ENCODE measurements at regions not wholly inside any gene's neighbourhood (a gene's known extent, or its start where the extent isn't known, plus 50 kb on each side); places are given as distances from the start of the nearest gene placed in this dataset.

DNA sequence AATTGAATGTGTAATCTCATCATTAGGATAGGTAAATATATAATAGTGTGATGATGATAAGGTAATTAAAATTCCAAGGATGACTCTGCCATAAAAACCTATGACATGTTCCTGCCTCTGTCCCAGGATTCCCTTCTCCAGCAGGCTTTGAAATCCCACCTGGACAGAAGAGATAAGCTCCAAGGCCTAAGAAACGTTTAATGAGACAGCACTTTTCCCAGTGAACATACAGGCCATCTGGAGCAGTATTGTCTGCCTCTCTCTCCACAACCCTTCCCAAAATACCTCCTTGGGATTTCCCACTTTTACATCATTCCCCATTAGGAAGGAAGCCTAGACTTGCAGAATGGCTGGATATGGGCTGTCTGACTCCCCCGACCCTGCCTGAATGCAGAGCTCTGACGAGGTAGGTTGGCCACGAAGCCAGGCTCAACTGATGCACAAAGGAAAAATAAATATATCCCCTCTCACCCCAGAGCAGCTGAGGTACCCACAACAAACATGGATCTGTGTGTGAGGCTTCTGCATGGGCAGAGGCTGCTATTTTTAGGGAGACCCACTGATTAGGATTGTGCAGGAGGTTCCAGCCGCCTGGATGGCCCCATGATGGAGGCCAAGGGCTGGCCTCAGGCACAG, 71.0 kb downstream of the TMPRSS5 start (continued):
- TF ChIP-seq RBM39 (optimal IDR thresholded peaks at IDR 0.05; ENCODE audit: low read depth, low read length) (no peak), ZBTB7A (IDR thresholded peaks at IDR 0.05; ENCODE audit: borderline replicate concordance, control insufficient read depth, low read depth, low read length) (no peak), EZH2 (IDR thresholded peaks at IDR 0.05; ENCODE audit: borderline replicate concordance, low read depth, low read length) (no peak), FOXJ2 (tag; IDR thresholded peaks at IDR 0.05) (no peak), NFRKB (IDR thresholded peaks at IDR 0.05; ENCODE audit: low read depth) (no peak), ZFPM2 (CRISPR knock-in tag; IDR thresholded peaks at IDR 0.05) (no peak), MCM5 (IDR thresholded peaks at IDR 0.05; ENCODE audit: low read depth) (no peak), GTF2A2 (tag; IDR thresholded peaks at IDR 0.05) (no peak), NCOA6 (IDR thresholded peaks at IDR 0.05) (no peak), CBX2 (IDR thresholded peaks at IDR 0.05; ENCODE audit: insufficient read depth, low read length, poor library complexity, severe bottlenecking) (no peak), ZBTB12 (CRISPR knock-in tag; IDR thresholded peaks at IDR 0.05) (no peak), KLF16 (IDR thresholded peaks at IDR 0.05) (peak; percentile 39; the same call in 1 of the 2 replicates), DACH1 (IDR thresholded peaks at IDR 0.05; ENCODE audit: partially characterized antibody) (peak; percentile 33), TOE1 (IDR thresholded peaks at IDR 0.05; ENCODE audit: borderline replicate concordance) (no peak), TOE1 (CRISPR knock-in tag; IDR thresholded peaks at IDR 0.05; ENCODE audit: borderline replicate concordance, low read depth) (no peak), ZFP91 (CRISPR knock-in tag; IDR thresholded peaks at IDR 0.05) (no peak)
- TF ChIP-seq, protein P1, sequence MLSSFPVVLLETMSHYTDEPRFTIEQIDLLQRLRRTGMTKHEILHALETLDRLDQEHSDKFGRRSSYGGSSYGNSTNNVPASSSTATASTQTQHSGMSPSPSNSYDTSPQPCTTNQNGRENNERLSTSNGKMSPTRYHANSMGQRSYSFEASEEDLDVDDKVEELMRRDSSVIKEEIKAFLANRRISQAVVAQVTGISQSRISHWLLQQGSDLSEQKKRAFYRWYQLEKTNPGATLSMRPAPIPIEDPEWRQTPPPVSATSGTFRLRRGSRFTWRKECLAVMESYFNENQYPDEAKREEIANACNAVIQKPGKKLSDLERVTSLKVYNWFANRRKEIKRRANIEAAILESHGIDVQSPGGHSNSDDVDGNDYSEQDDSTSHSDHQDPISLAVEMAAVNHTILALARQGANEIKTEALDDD (IDR thresholded peaks at IDR 0.05) = no peak

Measured in K562 (cell line).